OCI-LY7 (cell line): ENCODE measurements at regions not wholly inside any gene's neighbourhood (a gene's known extent, or its start where the extent isn't known, plus 50 kb on each side); places are given as distances from the start of the nearest gene placed in this dataset.

ENCODE experiments used
- BruUV-seq: library from RNA; stranded (reverse); fragments of 400-500 nt; replicated peaks from 2 replicates; lab custom pipeline; 2021; lab: Mats Ljungman, UMichigan
- CTCF ChIA-PET: fragments of 300-600 bp; sonication (Branson Sonifier 250); formaldehyde crosslinking; loops from one replicate; lab custom pipeline; 2022; ENCODE audit warnings: antibody characterized with exemption; ENCODE audit not compliant: unreplicated experiment; lab: Charles Lee
- POLR2A ChIA-PET: fragments of 300-600 bp; sonication (Branson Sonifier 250); formaldehyde crosslinking; loops from one replicate; lab custom pipeline; 2022; ENCODE audit warnings: antibody characterized with exemption; lab: Charles Lee
- DNase-seq: peaks from one replicate; pipeline ENCODE4 v3.0.0-alpha.2; 2015; ENCODE audit warnings: low spot score
- H2AFZ ChIP-seq: fragments of 200-600 bp; sonication (generic), shearing (Covaris generic); 2 replicates; pipeline ENCODE4 v1.6.1; 2014; ENCODE audit warnings: mild to moderate bottlenecking, antibody characterized with exemption, low read length, moderate library complexity
- H3K27ac ChIP-seq: fragments of 200-600 bp; sonication (generic); 2 replicates; pipeline ENCODE4 v1.5.1; 2014; ENCODE audit warnings: mixed run types, low read depth, mild to moderate bottlenecking, moderate library complexity, low read length, inconsistent platforms; ENCODE audit not compliant: poor library complexity, severe bottlenecking
- H3K36me3 ChIP-seq: fragments of 200-600 bp; sonication (generic); 2 replicates; pipeline ENCODE4 v1.6.1; 2014; ENCODE audit warnings: mild to moderate bottlenecking, antibody characterized with exemption, low read length, moderate library complexity, mixed read lengths; ENCODE audit not compliant: insufficient read depth
- H3K4me1 ChIP-seq: fragments of 200-600 bp; sonication (generic); 2 replicates; pipeline ENCODE4 v1.5.1; 2014; ENCODE audit warnings: mild to moderate bottlenecking, low read length; ENCODE audit not compliant: insufficient read depth, poor library complexity, severe bottlenecking
- H3K4me2 ChIP-seq: fragments of 200-600 bp; sonication (generic); 2 replicates; pipeline ENCODE4 v1.6.1; 2014; ENCODE audit warnings: mild to moderate bottlenecking, low read length
- H3K4me3 ChIP-seq: fragments of 200-600 bp; sonication (generic); 2 replicates; pipeline ENCODE4 v1.5.1; 2014; ENCODE audit warnings: mild to moderate bottlenecking, low read depth, low read length; ENCODE audit not compliant: poor library complexity, severe bottlenecking
- H3K79me2 ChIP-seq: fragments of 200-600 bp; sonication (generic); 2 replicates; pipeline ENCODE4 v1.6.1; 2016; ENCODE audit warnings: low read depth, mild to moderate bottlenecking, low read length, moderate library complexity, mixed read lengths; ENCODE audit not compliant: insufficient read depth
- H3K9me2 ChIP-seq: fragments of 200-600 bp; sonication (generic); 2 replicates; pipeline ENCODE4 v1.6.1; 2016; ENCODE audit warnings: mild to moderate bottlenecking, low read length, mixed read lengths; ENCODE audit not compliant: insufficient read depth
- H3K9me3 ChIP-seq: fragments of 200-600 bp; sonication (generic); 2 replicates; pipeline ENCODE4 v1.6.1; 2014; ENCODE audit warnings: mild to moderate bottlenecking, mixed run types, low read length, mixed read lengths
- H4K20me1 ChIP-seq: fragments of 200-600 bp; sonication (generic); 2 replicates; pipeline ENCODE4 v1.6.1; 2014; ENCODE audit warnings: mild to moderate bottlenecking, antibody characterized with exemption, low read length, moderate library complexity, mixed read lengths; ENCODE audit not compliant: insufficient read depth
- CTCF ChIP-seq: fragments of 200-600 bp; sonication (generic); conservative IDR thresholded peaks from 2 replicates; pipeline ENCODE4 v1.5.1; 2014; ENCODE audit warnings: mild to moderate bottlenecking, antibody characterized with exemption, low read length, moderate library complexity, mixed read lengths
- EZH2phosphoT487 ChIP-seq: fragments of 200-600 bp; sonication (generic); IDR thresholded peaks from 2 replicates; pipeline ENCODE4 v1.6.1; 2018; ENCODE audit warnings: low read depth, borderline replicate concordance, mild to moderate bottlenecking, mixed run types, antibody characterized with exemption, low read length, moderate library complexity, mixed read lengths
- intact Hi-C: fragments of 100-400 bp; cut with micrococcal nuclease; formaldehyde crosslinking; loops from one replicate; pipeline ENCODE4 v1.10.0; 2022; ENCODE audit not compliant: unreplicated experiment

- Histone ChIP-seq H3K4me2 (no peak overlapping the region), H3K4me3 (no peak overlapping the region), H2AFZ (no peak overlapping the region), H4K20me1 (no peaks in the 10 kb centered on the region), H3K27ac (no peak overlapping the region), H3K4me1 (no peaks in the 10 kb centered on the region), H3K9me3 (no peaks in the 10 kb centered on the region), H3K36me3 (no peaks in the 10 kb centered on the region), H3K9me2 (no peaks in the 10 kb centered on the region), H3K79me2 (no peaks in the 10 kb centered on the region)
- CTCF ChIA-PET, result no interaction called here
- BruUV-seq, result no TSS peak
- no peak for DNase-seq
- no peak for TF ChIP-seq CTCF
- TF ChIP-seq EZH2phosphoT487, result no peak
- intact Hi-C loops, result no loop called here
- POLR2A ChIA-PET, result no interaction called here
Measured at GRCh38 chr2:100744184-100744583, 75.8 kb upstream of the NPAS2 start.

GRCh38 chr2:100744589-100744988, 75.3 kb upstream of the NPAS2 start:
- Histone ChIP-seq H3K9me3 (no peaks in the 10 kb centered on the region), H3K4me2 (no peak overlapping the region), H3K27ac (no peak overlapping the region), H3K79me2 (no peaks in the 10 kb centered on the region), H2AFZ (no peak overlapping the region), H4K20me1 (no peaks in the 10 kb centered on the region), H3K4me3 (no peak overlapping the region), H3K4me1 (no peaks in the 10 kb centered on the region), H3K9me2 (no peaks in the 10 kb centered on the region), H3K36me3 (no peaks in the 10 kb centered on the region)
- CTCF ChIA-PET, result no interaction called here
- no TSS peak for BruUV-seq
- DNase-seq, result no peak
- POLR2A ChIA-PET, result no interaction called here
- intact Hi-C loops, result no loop called here
- TF ChIP-seq CTCF (no peak), EZH2phosphoT487 (no peak)

- H3K4me1 ChIP-seq, result no peaks in the 10 kb centered on the region
- no peak overlapping the region for H2AFZ ChIP-seq
- no peaks in the 10 kb centered on the region for H3K9me2 ChIP-seq
- no TSS peak for BruUV-seq
- intact Hi-C loops, result no loop called here
- DNase-seq, result no peak
- no peak overlapping the region for H3K27ac ChIP-seq
- ChIA-PET CTCF (no interaction called here), POLR2A (no interaction called here)
- no peak overlapping the region for H3K4me3 ChIP-seq
- H3K79me2 ChIP-seq, result no peaks in the 10 kb centered on the region
- TF ChIP-seq CTCF (no peak), EZH2phosphoT487 (no peak)
- no peaks in the 10 kb centered on the region for H3K36me3 ChIP-seq
- H3K9me3 ChIP-seq, result no peaks in the 10 kb centered on the region
- no peaks in the 10 kb centered on the region for H4K20me1 ChIP-seq
- no peak overlapping the region for H3K4me2 ChIP-seq
Measured at GRCh38 chr2:100745604-100746003, 74.3 kb upstream of the NPAS2 start.
